ENCODE measurements at regions not wholly inside any gene's neighbourhood (a gene's known extent, or its start where the extent isn't known, plus 50 kb on each side); places are given as distances from the start of the nearest gene placed in this dataset.
"Not testable (repeated sequence)": the region's sequence is repeated elsewhere in the genome, so short reads cannot be mapped to it uniquely, and the experiment has no call there.

- not testable (repeated sequence) for TF ChIP-seq CTCF, POLR2A (IDR thresholded peaks at IDR 0.05)
These were observed 675.8 kb upstream of the NRP1 start for GRCh38 chr10:34010228-34010627.
